ENCODE measurements at regions not wholly inside any gene's neighbourhood (a gene's known extent, or its start where the extent isn't known, plus 50 kb on each side); places are given as distances from the start of the nearest gene placed in this dataset.

- no peak overlapping the region for H3K27ac ChIP-seq (replicated peaks; ENCODE audit: low read length)
- no peak overlapping the region for H3K4me3 ChIP-seq (ENCODE audit: low read length in 2 of 2)
- H3K27me3 ChIP-seq (ENCODE audit: control insufficient read depth in 3 of 3, insufficient read depth in 3 of 3, low read depth in 1 of 3, low read length in 3 of 3) = no peaks in the 10 kb centered on the region
- H2BK120ac ChIP-seq (ENCODE audit: low read depth, low read length) = no peak overlapping the region
- H4K91ac ChIP-seq (ENCODE audit: low read depth, low read length, poor library complexity) = no peak overlapping the region
- no peak overlapping the region for H2AK5ac ChIP-seq (ENCODE audit: low read depth, low read length)
- H2BK5ac ChIP-seq (ENCODE audit: low read length) = no peak overlapping the region
- no peak overlapping the region for H3K4me2 ChIP-seq (ENCODE audit: insufficient read depth, low read length, poor library complexity, severe bottlenecking)
- no peak overlapping the region for H3K23ac ChIP-seq (ENCODE audit: low read depth, low read length, poor library complexity)
- H3K4me1 ChIP-seq (ENCODE audit: control insufficient read depth in 2 of 2, insufficient read depth in 1 of 2, low read depth in 1 of 2, low read length in 2 of 2) = no peaks in the 10 kb centered on the region
- no CpG with 5 or more reads among the region's 3 CpGs for WGBS, 2 donors (ENCODE audit: extremely low coverage in 2 of 2, insufficient read length in 2 of 2, insufficient replicate concordance in 1 of 2)
- no peak overlapping the region for H3K4ac ChIP-seq (ENCODE audit: low read length)
- H2BK12ac ChIP-seq (ENCODE audit: low read length) = no peak overlapping the region
- no peak overlapping the region for H2AFZ ChIP-seq (ENCODE audit: low read length)
- no peaks in the 10 kb centered on the region for H3K36me3 ChIP-seq (replicated peaks in 1 of 2; ENCODE audit: control insufficient read depth in 2 of 2, insufficient read depth in 2 of 2, low read length in 2 of 2)
- H3K9me3 ChIP-seq (replicated peaks in 1 of 2; ENCODE audit: control insufficient read depth in 2 of 2, insufficient read depth in 1 of 2, low read depth in 1 of 2, low read length in 2 of 2) = no peaks in the 10 kb centered on the region
- no peak overlapping the region for H3K18ac ChIP-seq (ENCODE audit: low read length)
- no peak overlapping the region for H4K8ac ChIP-seq (ENCODE audit: low read depth, low read length)
- DNase-seq (ENCODE audit: low spot score) = no peak
- H2BK15ac ChIP-seq (ENCODE audit: low read length) = no peak overlapping the region
- H3K14ac ChIP-seq (ENCODE audit: low read length) = no peak overlapping the region
- no peak overlapping the region for H3K9ac ChIP-seq (ENCODE audit: low read depth, low read length, poor library complexity)
- H3K79me1 ChIP-seq (ENCODE audit: low read depth, low read length) = no peaks in the 10 kb centered on the region
Measured at GRCh38 chr10:9615189-9615588, 1402.5 kb upstream of the CELF2 start.

- Histone ChIP-seq H2BK15ac (ENCODE audit: low read length) (no peak overlapping the region), H3K18ac (ENCODE audit: low read length) (no peak overlapping the region), H2AFZ (ENCODE audit: low read length) (no peak overlapping the region), H2BK120ac (ENCODE audit: low read depth, low read length) (no peak overlapping the region), H3K4ac (ENCODE audit: low read length) (no peak overlapping the region), H3K23ac (ENCODE audit: low read depth, low read length, poor library complexity) (no peak overlapping the region), H3K9ac (ENCODE audit: low read depth, low read length, poor library complexity) (no peak overlapping the region), H2BK5ac (ENCODE audit: low read length) (no peak overlapping the region), H3K27ac (replicated peaks; ENCODE audit: low read length) (no peak overlapping the region), H3K27me3 (ENCODE audit: control insufficient read depth in 3 of 3, insufficient read depth in 3 of 3, low read depth in 1 of 3, low read length in 3 of 3) (no peaks in the 10 kb centered on the region), H2AK5ac (ENCODE audit: low read depth, low read length) (no peak overlapping the region), H3K36me3 (replicated peaks in 1 of 2; ENCODE audit: control insufficient read depth in 2 of 2, insufficient read depth in 2 of 2, low read length in 2 of 2) (no peaks in the 10 kb centered on the region), H3K4me1 (ENCODE audit: control insufficient read depth in 2 of 2, insufficient read depth in 1 of 2, low read depth in 1 of 2, low read length in 2 of 2) (no peaks in the 10 kb centered on the region), H3K4me3 (ENCODE audit: low read length in 2 of 2) (no peak overlapping the region), H4K91ac (ENCODE audit: low read depth, low read length, poor library complexity) (no peak overlapping the region), H3K4me2 (ENCODE audit: insufficient read depth, low read length, poor library complexity, severe bottlenecking) (no peak overlapping the region), H3K79me1 (ENCODE audit: low read depth, low read length) (no peaks in the 10 kb centered on the region), H2BK12ac (ENCODE audit: low read length) (no peak overlapping the region), H3K14ac (ENCODE audit: low read length) (no peak overlapping the region), H4K8ac (ENCODE audit: low read depth, low read length) (no peak overlapping the region), H3K9me3 (replicated peaks in 1 of 2; ENCODE audit: control insufficient read depth in 2 of 2, insufficient read depth in 1 of 2, low read depth in 1 of 2, low read length in 2 of 2) (no peaks in the 10 kb centered on the region)
- no peak for DNase-seq (ENCODE audit: low spot score)
- WGBS, 2 donors (ENCODE audit: extremely low coverage in 2 of 2, insufficient read length in 2 of 2, insufficient replicate concordance in 1 of 2) = no CpG with 5 or more reads among the region's 6 CpGs
Measured at GRCh38 chr10:9621216-9621615, 1396.5 kb upstream of the CELF2 start.

GRCh38 chr10:9625304-9625703 lies 1392.4 kb upstream of the CELF2 start:
- Histone ChIP-seq H3K18ac (ENCODE audit: low read length) (no peak overlapping the region), H3K4me2 (ENCODE audit: insufficient read depth, low read length, poor library complexity, severe bottlenecking) (no peak overlapping the region), H3K27me3 (ENCODE audit: control insufficient read depth in 3 of 3, insufficient read depth in 3 of 3, low read depth in 1 of 3, low read length in 3 of 3) (no peaks in the 10 kb centered on the region), H2BK15ac (ENCODE audit: low read length) (no peak overlapping the region), H3K4me3 (ENCODE audit: low read length in 2 of 2) (no peak overlapping the region), H3K79me1 (ENCODE audit: low read depth, low read length) (no peaks in the 10 kb centered on the region), H3K23ac (ENCODE audit: low read depth, low read length, poor library complexity) (no peak overlapping the region), H2BK5ac (ENCODE audit: low read length) (no peak overlapping the region), H3K4ac (ENCODE audit: low read length) (no peak overlapping the region), H2AK5ac (ENCODE audit: low read depth, low read length) (no peak overlapping the region), H2BK120ac (ENCODE audit: low read depth, low read length) (no peak overlapping the region), H2BK12ac (ENCODE audit: low read length) (no peak overlapping the region), H4K8ac (ENCODE audit: low read depth, low read length) (no peak overlapping the region), H4K91ac (ENCODE audit: low read depth, low read length, poor library complexity) (no peak overlapping the region), H3K36me3 (replicated peaks in 1 of 2; ENCODE audit: control insufficient read depth in 2 of 2, insufficient read depth in 2 of 2, low read length in 2 of 2) (no peaks in the 10 kb centered on the region), H3K27ac (replicated peaks; ENCODE audit: low read length) (no peak overlapping the region), H2AFZ (ENCODE audit: low read length) (no peak overlapping the region), H3K9me3 (replicated peaks in 1 of 2; ENCODE audit: control insufficient read depth in 2 of 2, insufficient read depth in 1 of 2, low read depth in 1 of 2, low read length in 2 of 2) (no peaks in the 10 kb centered on the region), H3K9ac (ENCODE audit: low read depth, low read length, poor library complexity) (no peak overlapping the region), H3K14ac (ENCODE audit: low read length) (no peak overlapping the region), H3K4me1 (ENCODE audit: control insufficient read depth in 2 of 2, insufficient read depth in 1 of 2, low read depth in 1 of 2, low read length in 2 of 2) (no peaks in the 10 kb centered on the region)
- no peak for DNase-seq (ENCODE audit: low spot score)

- H2BK5ac ChIP-seq (ENCODE audit: low read length) = no peak overlapping the region
- WGBS, 2 donors (ENCODE audit: extremely low coverage in 2 of 2, insufficient read length in 2 of 2, insufficient replicate concordance in 1 of 2) = no CpG with 5 or more reads among the region's 3 CpGs
- H3K27ac ChIP-seq (replicated peaks; ENCODE audit: low read length) = no peak overlapping the region
- no peaks in the 10 kb centered on the region for H3K4me1 ChIP-seq (ENCODE audit: control insufficient read depth in 2 of 2, insufficient read depth in 1 of 2, low read depth in 1 of 2, low read length in 2 of 2)
- no peak overlapping the region for H3K4me2 ChIP-seq (ENCODE audit: insufficient read depth, low read length, poor library complexity, severe bottlenecking)
- no peak overlapping the region for H3K14ac ChIP-seq (ENCODE audit: low read length)
- H2AK5ac ChIP-seq (ENCODE audit: low read depth, low read length) = no peak overlapping the region
- no peak overlapping the region for H3K4ac ChIP-seq (ENCODE audit: low read length)
- no peaks in the 10 kb centered on the region for H3K27me3 ChIP-seq (ENCODE audit: control insufficient read depth in 3 of 3, insufficient read depth in 3 of 3, low read depth in 1 of 3, low read length in 3 of 3)
- H3K79me1 ChIP-seq (ENCODE audit: low read depth, low read length) = no peaks in the 10 kb centered on the region
- H2BK15ac ChIP-seq (ENCODE audit: low read length) = no peak overlapping the region
- no peak overlapping the region for H3K4me3 ChIP-seq (ENCODE audit: low read length in 2 of 2)
- no peak overlapping the region for H2BK120ac ChIP-seq (ENCODE audit: low read depth, low read length)
- H4K91ac ChIP-seq (ENCODE audit: low read depth, low read length, poor library complexity) = no peak overlapping the region
- no peak overlapping the region for H3K9ac ChIP-seq (ENCODE audit: low read depth, low read length, poor library complexity)
- no peak overlapping the region for H4K8ac ChIP-seq (ENCODE audit: low read depth, low read length)
- H3K23ac ChIP-seq (ENCODE audit: low read depth, low read length, poor library complexity) = no peak overlapping the region
- no peak overlapping the region for H3K18ac ChIP-seq (ENCODE audit: low read length)
- DNase-seq (ENCODE audit: low spot score) = no peak
- no peaks in the 10 kb centered on the region for H3K9me3 ChIP-seq (replicated peaks in 1 of 2; ENCODE audit: control insufficient read depth in 2 of 2, insufficient read depth in 1 of 2, low read depth in 1 of 2, low read length in 2 of 2)
- no peak overlapping the region for H2BK12ac ChIP-seq (ENCODE audit: low read length)
- H3K36me3 ChIP-seq (replicated peaks in 1 of 2; ENCODE audit: control insufficient read depth in 2 of 2, insufficient read depth in 2 of 2, low read length in 2 of 2) = no peaks in the 10 kb centered on the region
- H2AFZ ChIP-seq (ENCODE audit: low read length) = no peak overlapping the region
Measured at GRCh38 chr10:9634466-9634865, 1383.2 kb upstream of the CELF2 start.

Data from neuronal stem cell (in vitro differentiated cells).